ENCODE measurements at regions not wholly inside any gene's neighbourhood (a gene's known extent, or its start where the extent isn't known, plus 50 kb on each side); places are given as distances from the start of the nearest gene placed in this dataset.

- no peak for DNase-seq (ENCODE audit: low read depth in 2 of 2)
Measured at GRCh38 chr7:15757041-15758000, 70.8 kb upstream of the MEOX2 start.

- no peak for DNase-seq (ENCODE audit: low read depth in 2 of 2)
Measured at GRCh38 chr7:15755061-15755460, 68.6 kb upstream of the MEOX2 start.

GRCh38 chr7:15753887-15754579 lies 67.5 kb upstream of the MEOX2 start:
- DNase-seq (ENCODE audit: low read depth in 2 of 2): no peak

- no peak for DNase-seq (ENCODE audit: low read depth in 2 of 2)
Measured at GRCh38 chr7:15752377-15752776, 65.9 kb upstream of the MEOX2 start.

- no peak for DNase-seq (ENCODE audit: low read depth in 2 of 2)
Measured at GRCh38 chr7:15751191-15751701, 64.8 kb upstream of the MEOX2 start.

GRCh38 chr7:15750727-15751126 lies 64.2 kb upstream of the MEOX2 start:
- DNase-seq (ENCODE audit: low read depth in 2 of 2): no peak

- DNase-seq (ENCODE audit: low read depth in 2 of 2): no peak
Measured at GRCh38 chr7:15749631-15750030, 63.1 kb upstream of the MEOX2 start.

- no peak for DNase-seq (ENCODE audit: low read depth in 2 of 2)
Measured at GRCh38 chr7:15747712-15748111, 61.2 kb upstream of the MEOX2 start.

GRCh38 chr7:15747301-15747700 lies 60.8 kb upstream of the MEOX2 start:
- no peak for DNase-seq (ENCODE audit: low read depth in 2 of 2)

- no peak for DNase-seq (ENCODE audit: low read depth in 2 of 2)
Measured at GRCh38 chr7:15743926-15744480, 57.5 kb upstream of the MEOX2 start.

GRCh38 chr7:15737601-15738000 lies 51.1 kb upstream of the MEOX2 start:
- no peak for DNase-seq (ENCODE audit: low read depth in 2 of 2)

Measured in activated CD8-positive, alpha-beta memory T cell treated with anti-CD3 and anti-CD28 coated beads for 4 hours (primary cell).